EH (cell line): ENCODE measurements at regions not wholly inside any gene's neighbourhood (a gene's known extent, or its start where the extent isn't known, plus 50 kb on each side); places are given as distances from the start of the nearest gene placed in this dataset.

ENCODE experiments used
- DNase-seq: peaks from one replicate; pipeline ENCODE4 v3.0.0-alpha.2; 2015; ENCODE audit warnings: low read depth

DNA sequence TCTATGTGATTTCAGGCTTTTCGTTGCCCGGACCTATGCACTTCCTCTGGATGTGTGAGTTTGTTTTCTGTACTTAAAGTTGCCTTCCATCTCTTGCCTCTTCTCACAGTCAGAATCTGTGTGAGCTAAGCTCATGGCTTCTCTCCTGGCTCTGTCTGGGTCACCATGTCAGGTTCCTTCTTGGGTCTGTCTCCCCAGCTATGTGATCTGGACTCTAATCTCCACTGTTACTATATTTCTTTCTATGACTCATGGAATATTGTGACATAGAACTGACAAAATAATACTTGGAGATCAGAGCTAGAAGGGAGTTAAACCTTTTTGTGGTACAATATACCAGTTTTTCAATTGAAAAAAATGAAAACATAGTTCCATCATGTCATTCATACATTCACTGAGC, 172.7 kb upstream of the FGGY start:
- peak; percentile 58 for DNase-seq

DNA sequence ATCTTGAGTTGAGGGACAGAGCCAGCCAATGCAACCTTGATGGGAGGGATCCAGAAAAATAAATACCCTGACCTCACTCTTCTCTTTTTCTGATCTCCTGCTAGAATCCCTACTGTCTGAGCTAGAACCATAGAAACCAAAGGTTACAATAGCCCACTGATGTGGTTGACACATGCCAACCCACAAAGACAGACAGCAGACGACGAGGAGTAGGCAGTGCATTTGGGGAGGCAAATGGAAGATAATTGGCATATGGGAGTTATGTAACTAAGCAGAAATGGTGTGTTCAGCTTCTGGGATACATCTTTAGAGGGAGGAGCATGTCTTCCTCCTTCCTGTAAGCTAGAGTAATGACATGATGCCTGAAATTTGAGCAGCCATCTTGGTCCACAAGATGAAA, 171.7 kb upstream of the FGGY start:
- no peak for DNase-seq

DNA sequence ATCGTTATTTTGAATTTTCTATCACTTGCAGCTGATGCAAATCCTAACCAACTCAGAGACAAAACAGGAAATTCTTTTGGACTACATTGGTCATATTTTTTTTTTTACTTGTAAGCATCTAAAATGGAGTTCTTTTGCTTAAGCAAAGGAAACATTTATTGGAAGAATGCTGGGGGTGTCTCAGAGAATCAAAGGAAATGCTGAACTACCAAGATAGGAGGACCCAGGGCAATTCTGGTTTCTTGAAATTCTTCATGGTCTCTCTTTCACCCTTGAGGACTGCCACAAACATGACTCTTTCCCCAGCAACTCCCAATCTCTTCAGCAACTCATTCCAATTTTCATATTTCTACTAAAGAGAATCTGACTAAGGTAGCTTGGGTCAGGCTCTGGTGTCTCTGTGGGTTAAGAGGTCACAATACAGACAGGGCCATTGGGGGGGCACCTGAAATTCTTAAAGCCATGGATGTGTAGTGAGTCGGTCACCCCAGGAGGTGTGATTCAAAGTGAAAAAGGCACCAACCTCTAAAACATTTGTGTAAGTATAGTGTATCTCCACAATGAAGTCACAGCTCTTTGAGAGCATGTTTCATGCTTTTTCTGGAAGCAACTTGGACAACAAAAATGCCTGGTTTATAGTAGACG, 171.1 kb upstream of the FGGY start:
- peak; percentile 48 for DNase-seq

DNA sequence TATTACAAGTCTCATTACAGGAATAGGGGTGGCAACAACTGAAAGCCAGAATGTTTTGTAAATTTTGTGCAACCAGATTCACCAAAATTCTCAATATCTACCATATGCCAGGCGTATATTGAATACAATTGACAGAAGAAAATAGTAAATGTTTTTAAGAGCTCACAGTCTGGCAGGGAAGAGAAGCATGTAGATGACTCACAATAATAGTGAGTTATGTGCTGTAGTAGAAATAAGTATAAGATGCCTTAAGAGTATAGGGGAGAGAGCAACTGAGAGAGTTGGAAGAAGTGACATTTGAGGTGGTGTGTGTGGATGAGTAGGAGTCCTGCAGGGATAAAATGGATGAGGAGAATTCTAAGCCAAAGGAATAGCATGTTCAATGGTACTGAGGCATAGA, 170.5 kb upstream of the FGGY start:
- DNase-seq: peak; percentile 39

DNA sequence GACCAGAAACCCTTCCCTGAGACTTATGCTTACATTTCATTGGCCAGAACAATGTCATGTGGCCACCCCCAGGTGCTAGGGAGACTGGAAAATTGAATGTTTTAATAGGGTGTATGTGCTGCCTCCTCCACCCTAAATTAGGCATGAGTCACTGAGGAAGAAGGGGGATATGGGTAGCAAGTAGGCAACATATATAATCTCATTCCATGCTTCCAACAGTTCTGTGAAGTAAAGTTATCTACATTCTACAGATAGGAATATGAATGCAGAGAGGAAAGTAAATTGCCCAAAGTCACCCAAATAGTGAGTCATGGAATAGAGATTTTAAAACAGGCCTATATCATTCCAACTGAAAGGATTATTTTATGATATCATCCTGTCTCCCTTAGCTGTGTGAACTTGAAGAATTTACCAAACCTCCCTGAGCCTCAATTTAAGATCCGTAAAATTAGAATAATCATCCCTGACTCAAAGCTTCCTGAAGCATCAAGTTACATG, 168.6 kb upstream of the FGGY start:
- peak; percentile 86 for DNase-seq

DNA sequence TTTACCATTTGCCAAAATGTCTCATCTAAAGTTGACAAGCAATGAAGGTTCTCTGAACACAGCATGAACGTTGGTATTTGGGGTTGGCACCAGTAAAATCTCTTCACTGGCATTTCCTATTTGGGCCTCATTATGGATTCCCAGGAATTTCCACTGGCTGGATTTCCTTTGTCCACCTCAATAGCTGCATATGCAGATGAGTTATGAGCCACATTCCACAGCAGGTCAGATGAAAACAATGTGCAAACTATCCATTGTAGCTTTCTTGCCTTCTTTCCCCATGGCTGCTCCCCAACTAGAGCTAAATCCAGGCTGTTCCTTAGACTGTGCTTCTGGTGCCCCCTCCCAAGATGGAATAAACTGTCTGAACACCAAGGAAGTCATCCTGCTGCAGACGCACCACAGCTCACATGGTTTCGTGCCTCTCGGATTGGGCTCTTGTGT, 168.1 kb upstream of the FGGY start:
- peak; percentile 88 for DNase-seq

DNA sequence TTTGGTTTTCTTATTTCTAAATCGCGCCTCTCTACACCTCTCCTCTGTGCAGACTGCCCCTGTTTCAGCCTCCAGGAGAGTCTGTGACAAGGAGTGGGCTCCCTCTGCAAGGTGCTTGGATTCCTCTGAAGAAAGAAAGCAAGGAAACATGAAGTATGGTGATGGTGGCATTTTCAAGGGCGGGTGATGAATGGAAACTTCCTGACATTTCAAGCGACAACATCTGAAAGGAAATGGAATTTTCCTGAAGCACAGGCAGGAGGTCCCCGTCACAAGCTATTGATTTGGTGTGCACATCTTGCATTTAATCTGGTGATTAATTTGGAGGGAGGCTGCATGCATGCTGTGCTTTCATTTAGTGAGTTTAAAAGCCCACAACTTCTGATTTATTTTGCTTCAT, 164.6 kb upstream of the FGGY start:
- DNase-seq: no peak

DNA sequence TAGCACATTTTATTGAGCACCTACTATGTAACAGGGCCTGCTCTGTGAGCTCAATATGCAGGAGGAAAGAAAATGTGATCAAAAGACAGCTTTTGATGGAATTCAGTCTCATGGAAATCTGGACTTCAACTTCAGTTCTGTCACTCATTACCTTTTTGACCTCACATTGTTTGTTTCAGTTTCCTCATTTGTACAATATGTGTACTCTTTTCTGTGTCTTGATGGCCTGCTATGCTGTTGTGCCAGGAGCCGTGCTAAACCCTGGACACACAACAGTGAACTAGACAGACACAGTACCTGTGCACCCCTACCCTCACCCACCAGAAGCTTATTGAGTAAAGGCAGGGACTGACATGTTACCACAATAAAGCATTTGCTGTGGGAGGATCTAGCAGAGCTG, 162.9 kb upstream of the FGGY start:
- DNase-seq: no peak

DNA sequence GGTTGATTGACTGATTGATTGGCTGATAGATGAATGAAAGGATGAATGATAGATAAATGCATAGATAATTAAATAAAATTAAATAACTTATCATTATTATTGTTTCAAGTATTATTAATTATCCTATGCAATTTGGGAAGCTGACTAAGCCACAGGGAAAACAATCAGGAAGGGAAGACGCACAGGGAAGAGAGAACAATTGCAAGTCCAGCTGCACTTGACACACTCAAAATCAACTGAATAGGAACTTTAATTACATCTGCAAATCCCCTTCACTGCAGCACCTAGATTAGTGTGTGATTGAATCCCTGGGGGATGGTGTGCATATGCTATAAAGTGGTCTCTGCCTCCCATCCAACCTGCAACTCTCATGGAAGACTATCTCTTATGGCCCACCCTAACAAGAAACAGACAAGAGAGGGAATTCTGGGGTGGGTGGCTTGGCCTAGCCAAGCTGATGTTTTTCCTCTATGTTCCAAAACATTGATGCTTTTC, 161.1 kb upstream of the FGGY start:
- no peak for DNase-seq

DNA sequence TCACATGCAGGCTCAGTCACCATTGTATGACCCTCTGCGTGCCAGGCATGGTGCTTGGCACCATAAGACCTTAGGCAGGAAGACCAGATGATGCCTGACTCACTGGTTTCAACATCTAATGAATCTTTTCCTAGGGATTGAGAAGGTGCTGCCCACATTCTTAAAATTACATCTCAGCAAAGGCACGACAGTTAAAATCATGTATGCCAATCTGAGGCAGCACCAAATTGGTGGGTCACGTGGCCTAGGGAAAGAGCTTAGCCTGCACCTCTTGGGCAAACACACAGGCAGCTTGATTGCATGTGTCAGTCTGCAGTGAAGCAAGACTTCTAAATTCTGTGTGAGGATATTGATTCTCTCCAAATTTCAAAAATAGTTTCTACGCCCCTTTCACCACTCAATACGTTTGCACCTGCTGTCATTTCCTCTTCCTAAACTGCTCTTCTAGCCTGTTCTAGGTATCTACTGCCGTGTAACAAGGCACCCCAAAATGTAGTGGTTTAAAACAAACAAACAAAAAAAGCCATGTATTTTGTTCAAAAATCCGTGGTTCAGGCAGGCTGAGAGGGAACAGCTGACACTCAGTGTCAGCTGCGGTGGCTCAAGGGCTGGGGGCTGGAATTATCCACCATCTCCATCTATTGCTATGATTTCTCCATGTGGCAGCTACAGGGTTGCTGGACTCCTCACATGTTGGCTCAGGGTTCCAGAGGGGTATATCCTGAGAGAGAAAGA, 160.2 kb upstream of the FGGY start:
- DNase-seq: peak; percentile 51

DNA sequence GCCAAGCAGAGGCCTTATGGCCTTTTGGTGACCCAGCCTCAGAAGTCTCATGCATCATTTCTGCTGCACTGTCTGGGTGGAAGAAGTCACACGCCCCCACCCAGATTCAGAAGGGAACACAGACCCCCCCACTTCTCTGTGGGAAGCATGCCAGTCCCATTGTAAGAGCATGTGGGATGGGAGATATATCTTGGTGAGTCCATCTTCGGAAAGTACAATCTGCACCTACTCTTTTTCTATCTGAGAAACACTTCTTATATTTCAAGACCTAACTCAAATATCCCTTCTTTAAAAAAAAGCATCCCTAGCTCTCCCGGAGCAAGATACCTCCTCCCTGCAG, 159.6 kb upstream of the FGGY start:
- no peak for DNase-seq

DNA sequence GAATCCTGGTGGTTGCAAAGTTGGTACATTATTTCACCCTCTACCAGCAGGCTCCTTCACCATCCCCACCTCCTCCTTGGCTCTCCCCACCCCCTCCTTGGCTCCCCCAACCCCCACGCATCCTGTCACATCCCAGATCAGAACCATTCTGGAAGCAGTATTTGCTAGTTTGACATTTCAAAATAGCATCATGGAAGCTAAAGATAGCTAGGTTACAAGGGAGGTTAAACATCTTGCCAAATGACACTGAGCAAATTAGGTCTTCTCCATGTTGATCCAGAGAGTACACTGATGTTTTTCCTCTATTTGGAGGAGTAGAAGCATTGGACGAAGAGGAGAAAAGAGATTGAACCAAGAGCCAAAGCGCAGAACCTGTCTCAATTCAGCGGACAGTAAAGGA, 158.9 kb upstream of the FGGY start:
- no peak for DNase-seq

DNA sequence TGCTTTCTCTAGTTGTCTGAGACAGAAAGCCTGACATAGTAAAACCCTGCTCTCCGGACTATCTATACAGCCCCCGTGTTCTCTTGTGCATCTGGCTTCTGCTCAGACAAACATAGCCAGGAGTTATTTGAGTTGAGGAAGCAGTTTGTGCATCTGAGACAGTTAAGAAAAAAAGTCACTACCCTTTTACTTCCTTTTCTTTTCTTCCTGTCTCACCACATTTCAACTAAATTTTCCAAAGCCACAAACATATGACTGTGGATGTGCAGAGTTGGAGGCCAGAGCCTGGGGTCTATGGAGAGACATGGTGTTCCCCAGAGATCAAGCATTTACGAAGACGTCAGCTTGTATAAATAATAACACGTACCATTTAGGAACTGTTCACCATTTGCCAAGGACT, 158.5 kb upstream of the FGGY start:
- DNase-seq: no peak

DNA sequence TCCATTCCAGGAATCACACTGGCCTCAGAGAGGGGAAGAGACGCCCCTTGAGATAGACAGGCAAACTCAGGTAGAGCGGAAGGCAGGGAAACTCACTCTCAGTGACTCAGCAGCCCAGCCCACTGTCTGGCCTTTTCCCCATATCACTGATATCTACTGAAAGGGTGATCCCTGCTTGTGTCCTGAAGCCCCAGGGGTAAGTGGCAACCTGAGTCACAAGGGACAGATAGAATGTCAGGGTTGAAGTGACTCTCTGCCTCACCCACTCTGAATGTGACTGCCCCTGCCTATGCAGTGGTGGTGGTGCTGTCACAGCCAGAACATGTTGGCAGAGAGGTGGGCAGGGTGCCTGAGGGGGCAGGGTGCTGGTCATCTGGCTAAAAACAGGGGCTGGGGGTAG, 157.5 kb upstream of the FGGY start:
- DNase-seq: no peak

DNA sequence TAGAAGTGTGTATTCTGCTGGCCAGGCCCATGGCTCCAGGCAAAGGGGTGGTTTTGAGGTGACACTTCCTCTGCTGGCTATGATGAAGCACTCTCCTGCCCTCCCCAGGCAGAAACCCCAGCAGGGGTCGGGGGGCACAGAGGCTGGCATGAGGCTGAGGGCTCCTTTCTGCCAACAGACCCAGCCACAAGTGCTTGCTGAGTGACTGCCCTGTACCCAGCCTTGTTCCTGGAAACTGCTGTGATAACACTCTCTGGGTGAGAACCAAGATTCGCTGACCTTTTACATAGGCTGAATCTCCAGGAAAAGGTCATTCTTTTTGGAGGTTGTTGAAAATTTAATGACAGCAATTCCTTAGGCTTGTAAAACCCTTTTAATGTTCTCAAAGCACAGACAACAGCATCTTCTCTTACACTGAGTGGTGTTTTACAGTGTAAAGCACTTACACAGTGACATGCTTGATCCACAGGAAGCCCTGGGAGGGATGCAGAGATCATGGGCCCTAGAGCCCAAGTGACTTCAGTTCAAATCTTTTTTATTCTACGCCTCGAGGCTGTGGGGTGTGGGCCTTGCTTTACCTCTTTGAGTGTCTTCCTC, 155.5 kb upstream of the FGGY start:
- no peak for DNase-seq

DNA sequence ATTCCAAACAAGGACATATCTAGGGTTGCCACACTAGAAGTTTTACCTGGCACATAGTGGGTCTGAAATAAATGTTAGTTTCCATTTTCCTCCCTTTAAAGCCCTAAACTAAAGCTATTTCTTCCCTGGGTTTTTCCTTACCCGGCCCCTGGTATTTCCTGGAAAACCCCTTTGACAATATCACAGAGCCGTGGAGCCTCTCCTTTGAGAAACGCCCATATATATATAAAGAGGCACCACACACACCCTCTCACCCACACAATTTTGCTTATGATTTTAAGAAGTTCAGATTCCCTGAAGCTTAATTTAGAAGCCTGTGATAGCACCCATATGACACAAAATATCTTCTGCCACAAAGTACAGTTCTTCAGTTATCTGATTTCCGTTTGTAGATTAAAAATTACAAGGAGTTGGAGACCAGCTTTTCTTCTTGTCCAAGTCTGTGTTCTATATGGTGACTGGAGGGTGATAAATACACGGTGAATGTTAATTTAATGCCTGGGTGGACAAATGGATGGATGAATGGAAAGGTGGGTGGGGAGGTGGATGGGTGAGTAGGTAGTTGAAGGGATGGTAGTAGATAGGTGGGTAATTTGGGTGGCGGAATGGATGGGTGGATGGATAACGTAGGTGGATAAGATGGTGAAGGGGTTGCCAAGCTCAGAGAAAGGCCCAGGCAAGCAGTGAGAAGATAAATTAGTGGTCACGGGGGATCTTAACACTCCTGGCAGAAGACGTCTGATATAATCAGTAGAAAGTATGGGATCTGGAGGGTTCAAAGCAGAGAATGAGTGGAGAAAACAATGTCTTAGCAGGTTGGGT, 154.4 kb upstream of the FGGY start:
- DNase-seq: no peak

DNA sequence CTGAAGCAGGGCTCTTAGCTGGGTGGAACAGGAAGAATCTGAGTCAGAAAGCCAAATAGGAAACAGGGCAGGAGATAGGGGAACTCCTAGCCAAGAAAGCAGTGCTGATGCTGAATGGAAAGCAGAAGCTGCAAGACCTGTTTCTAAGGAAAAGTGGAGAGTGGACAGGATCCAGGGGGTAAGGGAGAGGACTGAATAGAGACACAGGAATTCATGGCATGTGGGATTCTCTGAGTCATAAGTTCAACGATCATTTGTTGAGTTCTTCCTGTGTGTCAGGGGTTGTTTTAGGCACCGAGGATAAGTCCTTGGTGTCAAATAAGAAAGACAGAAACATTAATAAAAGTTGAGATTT, 153.8 kb upstream of the FGGY start:
- DNase-seq: peak; percentile 98

DNA sequence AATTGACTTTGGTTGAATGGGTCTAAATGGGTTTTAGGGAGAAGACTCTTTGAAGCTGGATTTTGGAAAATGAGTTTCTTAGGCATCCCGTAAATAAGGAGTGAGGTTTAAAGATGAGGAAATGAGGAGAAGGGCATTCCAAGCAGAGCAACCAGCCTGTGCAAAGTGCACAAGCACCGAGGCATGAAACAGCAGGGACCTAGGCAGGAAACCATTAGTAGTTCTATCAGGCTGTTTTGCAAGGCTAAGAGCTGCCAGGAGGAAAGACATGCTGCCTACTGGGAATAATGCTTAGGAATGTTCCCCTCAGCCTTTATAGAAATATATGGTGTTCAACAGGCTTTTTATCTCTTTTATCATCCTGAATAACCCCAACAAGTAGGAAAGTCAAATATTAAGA, 153.1 kb upstream of the FGGY start:
- peak; percentile 80 for DNase-seq

DNA sequence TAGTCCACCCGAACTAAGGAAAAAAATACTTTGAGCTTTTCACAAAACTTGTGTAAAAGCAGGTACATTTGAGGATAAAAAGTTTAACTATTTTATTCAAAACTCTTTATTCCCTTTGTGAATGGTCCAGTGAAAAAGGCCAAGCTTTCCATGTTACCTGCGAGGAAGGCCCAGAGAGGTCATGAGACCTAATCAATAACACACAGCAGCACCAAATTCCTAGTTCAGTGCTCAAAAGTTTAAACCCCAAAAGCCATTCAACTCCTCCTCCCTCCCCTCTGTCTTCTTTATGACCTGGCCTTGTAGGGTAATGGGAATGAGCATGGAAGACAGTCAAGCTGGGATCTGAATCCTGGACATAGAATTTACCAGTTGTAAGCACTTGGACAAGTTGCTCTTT, 151.9 kb upstream of the FGGY start:
- DNase-seq: no peak

DNA sequence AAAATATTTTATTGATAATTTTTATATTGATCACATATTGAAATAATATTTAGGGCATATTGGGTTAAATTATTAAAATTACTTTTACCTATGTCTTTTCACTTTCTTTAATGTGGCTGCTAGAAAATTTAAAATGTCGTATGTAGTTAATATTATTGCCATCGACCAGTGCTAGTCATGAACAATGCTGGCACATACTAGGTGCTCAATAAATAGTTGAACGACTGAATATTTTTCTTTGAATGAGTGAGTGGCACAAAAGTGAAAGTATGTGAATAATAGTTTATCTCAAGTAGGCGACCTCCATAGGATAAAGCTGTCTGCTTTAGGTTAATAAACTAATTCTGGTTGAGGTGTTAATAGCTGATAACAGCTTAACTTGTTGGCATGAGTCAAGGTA, 150.8 kb upstream of the FGGY start:
- DNase-seq: no peak

DNA sequence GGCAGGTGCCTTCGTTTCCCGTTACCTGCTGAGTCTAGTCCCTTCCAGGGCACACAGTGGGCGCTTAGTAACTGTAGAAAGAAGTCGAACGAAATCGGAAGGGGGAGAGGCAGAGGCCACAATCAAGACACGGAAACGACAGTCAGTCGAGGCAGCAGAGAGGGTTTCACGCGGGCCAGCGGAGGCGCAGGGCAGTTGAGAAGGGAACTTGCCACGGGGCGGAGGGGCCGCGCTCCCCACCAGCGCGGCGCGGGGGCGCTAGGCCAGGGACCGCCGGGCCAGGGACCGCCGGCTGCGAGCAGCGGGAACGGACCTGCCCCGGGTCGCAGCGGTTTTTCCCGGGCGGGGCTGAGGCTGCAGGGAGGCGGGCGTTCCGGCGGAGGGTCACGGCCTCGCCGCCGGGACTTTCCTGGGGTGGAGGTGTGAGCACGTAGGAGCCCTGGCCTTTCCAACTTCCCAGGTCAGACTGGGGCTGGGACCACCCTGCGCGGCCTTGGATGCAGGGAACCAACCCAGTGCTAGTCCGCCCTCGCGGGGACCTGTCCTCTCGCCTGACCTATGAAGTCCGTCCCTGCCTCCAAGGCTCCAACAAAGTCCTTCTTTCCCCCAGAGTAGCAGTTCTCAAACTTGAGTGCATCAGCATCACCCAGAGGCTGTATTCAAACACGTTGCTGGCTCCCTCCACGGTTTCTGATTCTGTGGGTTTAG, 150.1 kb upstream of the FGGY start:
- peak; percentile 29 for DNase-seq

DNA sequence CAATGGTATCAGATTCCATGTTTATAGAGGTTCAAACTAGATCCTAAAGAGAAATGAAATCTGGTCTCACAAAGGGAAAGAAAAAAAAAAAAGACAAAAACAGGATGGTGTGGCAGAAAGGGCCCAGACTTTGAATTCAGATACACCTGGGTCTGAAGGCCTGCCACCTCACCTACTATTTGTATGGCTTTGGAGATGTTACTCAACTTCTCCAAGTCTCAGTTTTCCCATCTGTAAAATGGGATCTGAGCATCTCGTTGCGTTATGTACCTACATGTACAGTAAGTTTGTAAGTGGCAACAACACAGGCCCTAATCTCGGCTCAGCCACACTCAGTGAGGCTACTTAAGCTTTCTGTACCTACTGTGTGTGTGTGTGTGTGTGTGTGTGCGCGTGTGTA, 147.5 kb upstream of the FGGY start:
- no peak for DNase-seq
